GM23338 (cell line): ENCODE measurements at regions not wholly inside any gene's neighbourhood (a gene's known extent, or its start where the extent isn't known, plus 50 kb on each side); places are given as distances from the start of the nearest gene placed in this dataset.

ENCODE experiments used
- ATAC-seq: fragments of 200-7000 bp; cut with Tn5 transposase; 3 replicates; pipeline ENCODE4 v1.9.1; 2020
- DNase-seq: peaks from one replicate; pipeline ENCODE4 v3.0.0-alpha.2; 2015; ENCODE audit warnings: low spot score
- H2AFZ ChIP-seq: fragments of 200-600 bp; sonication (generic); 2 replicates; pipeline ENCODE4 v1.8.0; 2016; ENCODE audit warnings: antibody characterized with exemption, mild to moderate bottlenecking, moderate library complexity
- H3F3A ChIP-seq: fragments of 200-600 bp; sonication (generic); replicated peaks from 2 replicates; pipeline ENCODE4 v1.8.0; 2017; ENCODE audit warnings: antibody characterized with exemption, mixed run types, low read depth
- H3K27ac ChIP-seq: fragments of 200-600 bp; sonication (generic); 2 replicates; pipeline ENCODE4 v1.6.1; 2016; ENCODE audit warnings: low read depth
- H3K27me3 ChIP-seq: fragments of 200-600 bp; sonication (generic); 2 replicates; pipeline ENCODE4 v1.8.0; 2016; ENCODE audit warnings: mild to moderate bottlenecking, mixed run types, moderate library complexity; ENCODE audit not compliant: insufficient read depth
- H3K36me3 ChIP-seq: fragments of 200-600 bp; sonication (generic); 2 replicates; pipeline ENCODE4 v1.8.0; 2016; ENCODE audit warnings: mild to moderate bottlenecking; ENCODE audit not compliant: insufficient read depth
- H3K4me1 ChIP-seq: fragments of 200-600 bp; sonication (generic); 2 replicates; pipeline ENCODE4 v1.8.0; 2016; ENCODE audit warnings: mild to moderate bottlenecking, moderate library complexity; ENCODE audit not compliant: insufficient read depth
- H3K4me2 ChIP-seq: fragments of 200-600 bp; sonication (generic); 2 replicates; pipeline ENCODE4 v1.7.1; 2017; ENCODE audit warnings: mixed run types
- H3K4me3 ChIP-seq: fragments of 200-600 bp; sonication (generic); 2 replicates; pipeline ENCODE4 v1.6.1; 2016; ENCODE audit warnings: mixed run types
- H3K79me2 ChIP-seq: fragments of 200-600 bp; sonication (generic); replicated peaks from 2 replicates; pipeline ENCODE4 v1.8.0; 2017; ENCODE audit warnings: mild to moderate bottlenecking; ENCODE audit not compliant: insufficient read depth
- H3K9me2 ChIP-seq: fragments of 200-600 bp; sonication (generic); 2 replicates; pipeline ENCODE4 v1.8.0; 2017; ENCODE audit not compliant: insufficient read depth
- H4K20me1 ChIP-seq: fragments of 200-600 bp; sonication (generic); replicated peaks from 2 replicates; pipeline ENCODE4 v1.8.0; 2017; ENCODE audit warnings: mild to moderate bottlenecking; ENCODE audit not compliant: insufficient read depth
- H3K27ac Mint-ChIP-seq: 2 replicates; pipeline ENCODE4 v1.8.0; 2020; ENCODE audit warnings: inconsistent platforms, mild to moderate bottlenecking, moderate library complexity, mixed read lengths
- H3K27me3 Mint-ChIP-seq: 3 replicates; pipeline ENCODE4 v1.8.0; 2022; ENCODE audit warnings: low read depth, mild to moderate bottlenecking, moderate library complexity, mixed read lengths, inconsistent platforms; ENCODE audit not compliant: insufficient read depth, poor library complexity
- H3K36me3 Mint-ChIP-seq: 3 replicates; pipeline ENCODE4 v1.8.0; 2021; ENCODE audit warnings: low read depth, mild to moderate bottlenecking, inconsistent platforms, moderate library complexity, mixed read lengths
- H3K4me1 Mint-ChIP-seq: 3 replicates; pipeline ENCODE4 v1.8.0; 2020; ENCODE audit warnings: mild to moderate bottlenecking, inconsistent platforms, mixed read lengths
- H3K4me3 Mint-ChIP-seq: 3 replicates; pipeline ENCODE4 v1.8.0; 2021; ENCODE audit warnings: moderate library complexity, mild to moderate bottlenecking, inconsistent platforms, mixed read lengths
- H3K9me3 Mint-ChIP-seq: 3 replicates; pipeline ENCODE4 v1.8.0; 2020; ENCODE audit warnings: moderate library complexity, mild to moderate bottlenecking, inconsistent platforms, mixed read lengths
- CREB1 ChIP-seq: fragments of 250-450 bp; sonication (Bioruptor Pico); IDR thresholded peaks from 2 replicates; pipeline ENCODE4 v1.5.0; 2020; ENCODE audit warnings: low read depth, mild to moderate bottlenecking, moderate library complexity
- ETS1 ChIP-seq: IDR thresholded peaks from 2 replicates; pipeline ENCODE4 v1.6.1; 2016; ENCODE audit warnings: antibody characterized with exemption
- EZH2 ChIP-seq: fragments of 200-600 bp; sonication (generic); IDR thresholded peaks from one replicate; pipeline ENCODE4 v1.8.0; 2017; ENCODE audit warnings: antibody characterized with exemption, mild to moderate bottlenecking, low read depth; ENCODE audit not compliant: unreplicated experiment
- EZH2phosphoT487 ChIP-seq: fragments of 200-600 bp; sonication (generic); IDR thresholded peaks from one replicate; pipeline ENCODE4 v1.8.1; 2018; ENCODE audit warnings: antibody characterized with exemption; ENCODE audit not compliant: unreplicated experiment
- JUNB ChIP-seq: IDR thresholded peaks from one replicate; pipeline ENCODE4 v1.6.1; 2016; ENCODE audit warnings: antibody characterized with exemption; ENCODE audit not compliant: unreplicated experiment
- NANOG ChIP-seq: IDR thresholded peaks from 2 replicates; pipeline ENCODE4 v1.6.1; 2016; ENCODE audit warnings: antibody characterized with exemption, borderline replicate concordance
- POLR2AphosphoS5 ChIP-seq: IDR thresholded peaks from 2 replicates; pipeline ENCODE4 v1.6.1; 2016; ENCODE audit warnings: antibody characterized with exemption, low read depth
- STAT1 ChIP-seq: IDR thresholded peaks from one replicate; pipeline ENCODE4 v1.6.1; 2016; ENCODE audit warnings: antibody characterized with exemption; ENCODE audit not compliant: unreplicated experiment
- ZNF114 ChIP-seq: fragments of 250-450 bp; sonication (Bioruptor Pico); IDR thresholded peaks from 2 replicates; pipeline ENCODE4 v1.5.0; 2020; ENCODE audit warnings: mild to moderate bottlenecking, moderate library complexity
- ZNF331 ChIP-seq: fragments of 250-450 bp; sonication (Bioruptor Pico); IDR thresholded peaks from 2 replicates; pipeline ENCODE4 v1.5.0; 2020; ENCODE audit warnings: low read depth, mild to moderate bottlenecking, moderate library complexity
- ZNF462 ChIP-seq: fragments of 250-450 bp; sonication (Bioruptor Pico); IDR thresholded peaks from 2 replicates; pipeline ENCODE4 v1.5.0; 2020; ENCODE audit warnings: mild to moderate bottlenecking, moderate library complexity
- TF ChIP-seq, protein P1 (sequence below), 2 experiments: fragments of 200-600 bp in 1 of 2; sonication (generic) in 1 of 2; conservative IDR thresholded peaks; 2 replicates each; pipeline versions ENCODE4 v1.5.1 to v1.6.1; 2016 to 2017; ENCODE audit warnings: antibody characterized with exemption in 2 of 2, low read depth in 2 of 2, mild to moderate bottlenecking in 2 of 2, moderate library complexity in 1 of 2
- TF ChIP-seq, protein P2 (sequence below): IDR thresholded peaks from one replicate; pipeline ENCODE4 v1.6.1; 2018; ENCODE audit warnings: antibody characterized with exemption; ENCODE audit not compliant: unreplicated experiment

- no peak for ATAC-seq
- no peak overlapping the region for H3K27ac Mint-ChIP-seq
- DNase-seq = no peak
- H3F3A ChIP-seq = no peaks in the 10 kb centered on the region
- H3K36me3 ChIP-seq = no peaks in the 10 kb centered on the region
- H3K9me3 Mint-ChIP-seq = no peaks in the 10 kb centered on the region
- no peaks in the 10 kb centered on the region for H4K20me1 ChIP-seq
- H3K9me2 ChIP-seq = no peaks in the 10 kb centered on the region
- H3K4me1 Mint-ChIP-seq = no peaks in the 10 kb centered on the region
- H3K4me1 ChIP-seq = no peaks in the 10 kb centered on the region
- no peak overlapping the region for H3K27ac ChIP-seq
- H3K27me3 Mint-ChIP-seq = no peaks in the 10 kb centered on the region
- no peak overlapping the region for H3K4me3 Mint-ChIP-seq
- no peak overlapping the region for H2AFZ ChIP-seq
- H3K79me2 ChIP-seq = no peaks in the 10 kb centered on the region
- no peak overlapping the region for H3K4me2 ChIP-seq
- no peak for TF ChIP-seq POLR2AphosphoS5
- TF ChIP-seq ETS1 = no peak
- no peak for TF ChIP-seq JUNB
- TF ChIP-seq ZNF462 (CRISPR knock-in tag) = no peak
- TF ChIP-seq CREB1 (CRISPR knock-in tag) = no peak
- TF ChIP-seq STAT1 = no peak
- TF ChIP-seq, protein P1, sequence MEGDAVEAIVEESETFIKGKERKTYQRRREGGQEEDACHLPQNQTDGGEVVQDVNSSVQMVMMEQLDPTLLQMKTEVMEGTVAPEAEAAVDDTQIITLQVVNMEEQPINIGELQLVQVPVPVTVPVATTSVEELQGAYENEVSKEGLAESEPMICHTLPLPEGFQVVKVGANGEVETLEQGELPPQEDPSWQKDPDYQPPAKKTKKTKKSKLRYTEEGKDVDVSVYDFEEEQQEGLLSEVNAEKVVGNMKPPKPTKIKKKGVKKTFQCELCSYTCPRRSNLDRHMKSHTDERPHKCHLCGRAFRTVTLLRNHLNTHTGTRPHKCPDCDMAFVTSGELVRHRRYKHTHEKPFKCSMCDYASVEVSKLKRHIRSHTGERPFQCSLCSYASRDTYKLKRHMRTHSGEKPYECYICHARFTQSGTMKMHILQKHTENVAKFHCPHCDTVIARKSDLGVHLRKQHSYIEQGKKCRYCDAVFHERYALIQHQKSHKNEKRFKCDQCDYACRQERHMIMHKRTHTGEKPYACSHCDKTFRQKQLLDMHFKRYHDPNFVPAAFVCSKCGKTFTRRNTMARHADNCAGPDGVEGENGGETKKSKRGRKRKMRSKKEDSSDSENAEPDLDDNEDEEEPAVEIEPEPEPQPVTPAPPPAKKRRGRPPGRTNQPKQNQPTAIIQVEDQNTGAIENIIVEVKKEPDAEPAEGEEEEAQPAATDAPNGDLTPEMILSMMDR (conservative IDR thresholded peaks at IDR 0.05; ENCODE audit: low read depth in 2 of 2) = no peak
- TF ChIP-seq ZNF114 (CRISPR knock-in tag) = no peak
- no peak for TF ChIP-seq EZH2phosphoT487
- TF ChIP-seq ZNF331 (CRISPR knock-in tag) = no peak
- no peak for TF ChIP-seq NANOG
- TF ChIP-seq EZH2 = no peak
- TF ChIP-seq, protein P2, sequence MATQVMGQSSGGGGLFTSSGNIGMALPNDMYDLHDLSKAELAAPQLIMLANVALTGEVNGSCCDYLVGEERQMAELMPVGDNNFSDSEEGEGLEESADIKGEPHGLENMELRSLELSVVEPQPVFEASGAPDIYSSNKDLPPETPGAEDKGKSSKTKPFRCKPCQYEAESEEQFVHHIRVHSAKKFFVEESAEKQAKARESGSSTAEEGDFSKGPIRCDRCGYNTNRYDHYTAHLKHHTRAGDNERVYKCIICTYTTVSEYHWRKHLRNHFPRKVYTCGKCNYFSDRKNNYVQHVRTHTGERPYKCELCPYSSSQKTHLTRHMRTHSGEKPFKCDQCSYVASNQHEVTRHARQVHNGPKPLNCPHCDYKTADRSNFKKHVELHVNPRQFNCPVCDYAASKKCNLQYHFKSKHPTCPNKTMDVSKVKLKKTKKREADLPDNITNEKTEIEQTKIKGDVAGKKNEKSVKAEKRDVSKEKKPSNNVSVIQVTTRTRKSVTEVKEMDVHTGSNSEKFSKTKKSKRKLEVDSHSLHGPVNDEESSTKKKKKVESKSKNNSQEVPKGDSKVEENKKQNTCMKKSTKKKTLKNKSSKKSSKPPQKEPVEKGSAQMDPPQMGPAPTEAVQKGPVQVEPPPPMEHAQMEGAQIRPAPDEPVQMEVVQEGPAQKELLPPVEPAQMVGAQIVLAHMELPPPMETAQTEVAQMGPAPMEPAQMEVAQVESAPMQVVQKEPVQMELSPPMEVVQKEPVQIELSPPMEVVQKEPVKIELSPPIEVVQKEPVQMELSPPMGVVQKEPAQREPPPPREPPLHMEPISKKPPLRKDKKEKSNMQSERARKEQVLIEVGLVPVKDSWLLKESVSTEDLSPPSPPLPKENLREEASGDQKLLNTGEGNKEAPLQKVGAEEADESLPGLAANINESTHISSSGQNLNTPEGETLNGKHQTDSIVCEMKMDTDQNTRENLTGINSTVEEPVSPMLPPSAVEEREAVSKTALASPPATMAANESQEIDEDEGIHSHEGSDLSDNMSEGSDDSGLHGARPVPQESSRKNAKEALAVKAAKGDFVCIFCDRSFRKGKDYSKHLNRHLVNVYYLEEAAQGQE = no peak
- H3K4me3 ChIP-seq = no peak overlapping the region
- no peaks in the 10 kb centered on the region for H3K36me3 Mint-ChIP-seq
- H3K27me3 ChIP-seq = no peaks in the 10 kb centered on the region
Measured at GRCh38 chr12:102776041-102776440, 141.0 kb downstream of the PAH start.
